H9 (cell line): ENCODE measurements at regions not wholly inside any gene's neighbourhood (a gene's known extent, or its start where the extent isn't known, plus 50 kb on each side); places are given as distances from the start of the nearest gene placed in this dataset.

ENCODE experiments used
- DNase-seq: peaks from one replicate; pipeline ENCODE4 v3.0.0-alpha.2; 2017
- H2AFZ ChIP-seq: one replicate; pipeline ENCODE4 v1.6.1; 2013; ENCODE audit warnings: mild to moderate bottlenecking, low read length, control low read depth, moderate library complexity
- H2AK5ac ChIP-seq: 2 replicates; pipeline ENCODE4 v1.6.1; 2013; ENCODE audit warnings: low read length, control low read depth, mixed read lengths; ENCODE audit not compliant: insufficient read length
- H2BK120ac ChIP-seq: one replicate; pipeline ENCODE4 v1.6.1; 2013; ENCODE audit warnings: low read depth, mild to moderate bottlenecking, low read length, control low read depth, inconsistent platforms; ENCODE audit not compliant: poor library complexity, severe bottlenecking
- H2BK12ac ChIP-seq: 2 replicates; pipeline ENCODE4 v1.6.1; 2013; ENCODE audit warnings: low read length, control low read depth, mixed read lengths, low read depth; ENCODE audit not compliant: insufficient read length
- H2BK15ac ChIP-seq: 2 replicates; pipeline ENCODE4 v1.6.1; 2013; ENCODE audit warnings: low read depth, low read length, control low read depth
- H2BK20ac ChIP-seq: one replicate; pipeline ENCODE4 v1.6.1; 2013; ENCODE audit warnings: low read depth, mild to moderate bottlenecking, low read length, control low read depth, inconsistent platforms; ENCODE audit not compliant: poor library complexity, severe bottlenecking
- H2BK5ac ChIP-seq: 2 replicates; pipeline ENCODE4 v1.6.1; 2013; ENCODE audit warnings: low read length, control low read depth, mixed read lengths; ENCODE audit not compliant: insufficient read length
- H3K14ac ChIP-seq: 2 replicates; pipeline ENCODE4 v1.6.1; 2013; ENCODE audit warnings: low read length, control low read depth; ENCODE audit not compliant: insufficient read depth
- H3K18ac ChIP-seq: 2 replicates; pipeline ENCODE4 v1.6.1; 2013; ENCODE audit warnings: low read depth, mild to moderate bottlenecking, mixed read lengths, low read length, control low read depth; ENCODE audit not compliant: insufficient read length
- H3K23ac ChIP-seq: 2 replicates; pipeline ENCODE4 v1.6.1; 2013; ENCODE audit warnings: low read length, control low read depth, mixed read lengths, low read depth; ENCODE audit not compliant: insufficient read length
- H3K23me2 ChIP-seq: 2 replicates; pipeline ENCODE4 v1.6.1; 2013; ENCODE audit warnings: low read depth, mild to moderate bottlenecking, mixed read lengths, low read length, control low read depth; ENCODE audit not compliant: insufficient read length, poor library complexity, severe bottlenecking
- H3K27ac ChIP-seq: 2 replicates; pipeline ENCODE4 v1.5.1; 2013; ENCODE audit warnings: low read length, control low read depth, mixed read lengths, low read depth; ENCODE audit not compliant: insufficient read length
- H3K27me3 ChIP-seq: 2 replicates; pipeline ENCODE4 v1.6.1; 2013; ENCODE audit warnings: low read length, control low read depth, inconsistent platforms; ENCODE audit not compliant: insufficient read depth
- H3K4ac ChIP-seq: 2 replicates; pipeline ENCODE4 v1.6.1; 2013; ENCODE audit warnings: low read depth, mild to moderate bottlenecking, control low read depth, inconsistent platforms, low read length, moderate library complexity
- H3K4me1 ChIP-seq: 2 replicates; pipeline ENCODE4 v1.6.1; 2013; ENCODE audit warnings: low read length, control low read depth, inconsistent platforms; ENCODE audit not compliant: insufficient read depth
- H3K4me2 ChIP-seq: 2 replicates; pipeline ENCODE4 v1.6.1; 2013; ENCODE audit warnings: low read length, control low read depth, mixed read lengths; ENCODE audit not compliant: insufficient read length, insufficient read depth
- H3K56ac ChIP-seq: 2 replicates; pipeline ENCODE4 v1.6.1; 2013; ENCODE audit warnings: low read depth, mild to moderate bottlenecking, mixed read lengths, low read length, control low read depth; ENCODE audit not compliant: insufficient read length
- H3K79me1 ChIP-seq: 2 replicates; pipeline ENCODE4 v1.6.1; 2013; ENCODE audit warnings: low read depth, mild to moderate bottlenecking, moderate library complexity, low read length, control low read depth, inconsistent platforms; ENCODE audit not compliant: insufficient read depth, poor library complexity, severe bottlenecking
- H3K79me2 ChIP-seq: 2 replicates; pipeline ENCODE4 v1.6.1; 2013; ENCODE audit warnings: low read length, control low read depth, inconsistent platforms; ENCODE audit not compliant: insufficient read depth
- H3K9ac ChIP-seq: 2 replicates; pipeline ENCODE4 v1.6.1; 2013; ENCODE audit warnings: low read length, control low read depth, mixed read lengths; ENCODE audit not compliant: insufficient read length; ENCODE audit errors: extremely low read depth
- H3K9me3 ChIP-seq: one replicate; pipeline ENCODE4 v1.6.1; 2013; ENCODE audit warnings: low read depth, low read length, inconsistent platforms; ENCODE audit not compliant: control insufficient read depth
- H3T11ph ChIP-seq: one replicate; pipeline ENCODE4 v1.6.1; 2013; ENCODE audit warnings: mild to moderate bottlenecking, low read length, control low read depth, inconsistent platforms
- H4K20me1 ChIP-seq: one replicate; pipeline ENCODE4 v1.6.1; 2013; ENCODE audit not compliant: control insufficient read depth, insufficient read length, insufficient read depth
- H4K5ac ChIP-seq: 2 replicates; pipeline ENCODE4 v1.6.1; 2013; ENCODE audit warnings: low read depth, mild to moderate bottlenecking, mixed read lengths, low read length, control low read depth; ENCODE audit not compliant: insufficient read length
- H4K8ac ChIP-seq: replicated peaks from 2 replicates; pipeline ENCODE4 v1.6.1; 2013; ENCODE audit warnings: low read length, control low read depth, mixed read lengths, low read depth; ENCODE audit not compliant: insufficient read length
- H4K91ac ChIP-seq: 2 replicates; pipeline ENCODE4 v1.6.1; 2013; ENCODE audit warnings: low read depth, mild to moderate bottlenecking, moderate library complexity, mixed read lengths, low read length, control low read depth; ENCODE audit not compliant: insufficient read length
- H3K27ac Mint-ChIP-seq, 3 experiments: 2 replicates in 2 of 3; 3 replicates in 1 of 3; pipeline ENCODE4 v1.8.0; 2020 to 2021; ENCODE audit warnings: mixed read lengths in 3 of 3, mild to moderate bottlenecking in 1 of 3, moderate library complexity in 1 of 3
- H3K27me3 Mint-ChIP-seq: 2 replicates; pipeline ENCODE4 v1.8.0; 2021; ENCODE audit warnings: low read depth, mild to moderate bottlenecking, moderate library complexity, mixed read lengths
- H3K36me3 Mint-ChIP-seq, 3 experiments: 2 replicates in 2 of 3; 3 replicates in 1 of 3; pipeline ENCODE4 v1.8.0; 2020 to 2021; ENCODE audit warnings: low read depth in 3 of 3, mixed read lengths in 3 of 3; ENCODE audit not compliant: insufficient read depth in 1 of 3
- H3K4me1 Mint-ChIP-seq, 2 experiments: 2 replicates each; pipeline ENCODE4 v1.8.0; 2020; ENCODE audit warnings: mixed read lengths in 2 of 2
- H3K4me3 Mint-ChIP-seq, 2 experiments: 2 replicates in 1 of 2; 3 replicates in 1 of 2; pipeline ENCODE4 v1.8.0; 2020 to 2021; ENCODE audit warnings: mild to moderate bottlenecking in 2 of 2, mixed read lengths in 2 of 2, moderate library complexity in 1 of 2
- H3K9me3 Mint-ChIP-seq, 2 experiments: 2 replicates in 1 of 2; 3 replicates in 1 of 2; pipeline ENCODE4 v1.8.0; 2020; ENCODE audit warnings: mild to moderate bottlenecking in 2 of 2, mixed read lengths in 2 of 2, moderate library complexity in 1 of 2
- CTCF ChIP-seq: fragments of 200-600 bp; sonication (generic); conservative IDR thresholded peaks from 3 replicates; pipeline ENCODE4 v1.8.0; 2021; ENCODE audit warnings: antibody characterized with exemption, mild to moderate bottlenecking
- WGBS: extraction: QIAGEN DNeasy Blood & Tissue Kit; methylation state at CpG from one replicate; pipeline ENCODE4 v1.1.7; 2013; ENCODE audit warnings: missing lambda C conversion rate, low lambda C conversion rate, mixed read lengths; ENCODE audit not compliant: insufficient read length; ENCODE audit errors: extremely low coverage; 5-methylcytosine and 5-hydroxymethylcytosine counted together

GRCh38 chr14:104469591-104469990, 110.0 kb upstream of the C14orf180 start:
- H3K79me2 ChIP-seq, result no peaks in the 10 kb centered on the region
- no CpG with 5 or more reads among the region's 6 CpGs for WGBS
- H3K23me2 ChIP-seq, result no peaks in the 10 kb centered on the region
- no peak overlapping the region for H2BK15ac ChIP-seq
- H3T11ph ChIP-seq, result no peak overlapping the region
- no peaks in the 10 kb centered on the region for H3K9me3 ChIP-seq
- no peaks in the 10 kb centered on the region; a peak in 2 of 5 replicates for H3K9me3 Mint-ChIP-seq
- H3K4ac ChIP-seq, result no peak overlapping the region
- H2BK20ac ChIP-seq, result no peak overlapping the region
- no peak overlapping the region for H4K8ac ChIP-seq
- H4K5ac ChIP-seq, result no peak overlapping the region
- H3K79me1 ChIP-seq, result no peaks in the 10 kb centered on the region
- no peak overlapping the region for H3K18ac ChIP-seq
- H3K27ac Mint-ChIP-seq, result no peak overlapping the region
- TF ChIP-seq CTCF, result no peak
- no peak overlapping the region for H4K91ac ChIP-seq
- no peak overlapping the region for H2AFZ ChIP-seq
- H3K27ac ChIP-seq, result no peak overlapping the region
- H3K27me3 ChIP-seq, result no peaks in the 10 kb centered on the region
- no peaks in the 10 kb centered on the region for H3K4me1 ChIP-seq
- H3K14ac ChIP-seq, result no peak overlapping the region
- H3K23ac ChIP-seq, result no peak overlapping the region
- H3K4me3 Mint-ChIP-seq, result no peak overlapping the region
- H3K9ac ChIP-seq, result no peak overlapping the region
- H3K36me3 Mint-ChIP-seq, result 0 out of 7 replicates have a peak, but pooled peaks cover 0 to 1% (median 0%) of the 10 kb centered on the region in 3 experiments
- H3K56ac ChIP-seq, result no peak overlapping the region
- H2AK5ac ChIP-seq, result no peak overlapping the region
- H2BK5ac ChIP-seq, result no peak overlapping the region
- peaks cover 0 to 5% of the 10 kb centered on the region in 2 experiments; a peak in 2 of 4 replicates for H3K4me1 Mint-ChIP-seq
- no peak overlapping the region for H2BK120ac ChIP-seq
- H3K27me3 Mint-ChIP-seq, result peaks cover 40% of the 10 kb centered on the region
- H4K20me1 ChIP-seq, result no peaks in the 10 kb centered on the region
- no peak overlapping the region for H3K4me2 ChIP-seq
- no peak overlapping the region for H2BK12ac ChIP-seq
- DNase-seq, result no peak
